ENCODE measurements at regions not wholly inside any gene's neighbourhood (a gene's known extent, or its start where the extent isn't known, plus 50 kb on each side); places are given as distances from the start of the nearest gene placed in this dataset.

GRCh38 chr15:69511716-69512340 is 59.2 kb downstream of the RPLP1 start:
- TF ChIP-seq, protein P1, sequence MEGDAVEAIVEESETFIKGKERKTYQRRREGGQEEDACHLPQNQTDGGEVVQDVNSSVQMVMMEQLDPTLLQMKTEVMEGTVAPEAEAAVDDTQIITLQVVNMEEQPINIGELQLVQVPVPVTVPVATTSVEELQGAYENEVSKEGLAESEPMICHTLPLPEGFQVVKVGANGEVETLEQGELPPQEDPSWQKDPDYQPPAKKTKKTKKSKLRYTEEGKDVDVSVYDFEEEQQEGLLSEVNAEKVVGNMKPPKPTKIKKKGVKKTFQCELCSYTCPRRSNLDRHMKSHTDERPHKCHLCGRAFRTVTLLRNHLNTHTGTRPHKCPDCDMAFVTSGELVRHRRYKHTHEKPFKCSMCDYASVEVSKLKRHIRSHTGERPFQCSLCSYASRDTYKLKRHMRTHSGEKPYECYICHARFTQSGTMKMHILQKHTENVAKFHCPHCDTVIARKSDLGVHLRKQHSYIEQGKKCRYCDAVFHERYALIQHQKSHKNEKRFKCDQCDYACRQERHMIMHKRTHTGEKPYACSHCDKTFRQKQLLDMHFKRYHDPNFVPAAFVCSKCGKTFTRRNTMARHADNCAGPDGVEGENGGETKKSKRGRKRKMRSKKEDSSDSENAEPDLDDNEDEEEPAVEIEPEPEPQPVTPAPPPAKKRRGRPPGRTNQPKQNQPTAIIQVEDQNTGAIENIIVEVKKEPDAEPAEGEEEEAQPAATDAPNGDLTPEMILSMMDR (conservative IDR thresholded peaks at IDR 0.05; ENCODE audit: low read length) = no peak
- no peak for TF ChIP-seq EZH2phosphoT487 (IDR thresholded peaks at IDR 0.05; ENCODE audit: borderline replicate concordance)

Measured in Loucy (cell line).